ENCODE measurements at regions not wholly inside any gene's neighbourhood (a gene's known extent, or its start where the extent isn't known, plus 50 kb on each side); places are given as distances from the start of the nearest gene placed in this dataset.

- peaks cover 11% of the 10 kb centered on the region for H3K4me1 ChIP-seq (ENCODE audit: insufficient read depth)
- no peak for TF ChIP-seq EZH2 (IDR thresholded peaks at IDR 0.05; ENCODE audit: borderline replicate concordance)
- TF ChIP-seq CTCF (IDR thresholded peaks at IDR 0.05; ENCODE audit: poor library complexity) = no peak
- no peak for TF ChIP-seq EZH2phosphoT487 (IDR thresholded peaks at IDR 0.05; ENCODE audit: low read depth, severe bottlenecking, unreplicated experiment)
- no peak overlapping the region for H2AFZ ChIP-seq
- no peak overlapping the region for H3K27ac ChIP-seq
- H3K4me2 ChIP-seq = no peak overlapping the region
- no peaks in the 10 kb centered on the region for H3K9me2 ChIP-seq (replicated peaks; ENCODE audit: insufficient read depth)
- 75% methylated on average over 4 of the region's 4 CpGs for WGBS (ENCODE audit: low lambda C conversion rate, missing lambda C conversion rate)
- H3K4me3 ChIP-seq = no peak overlapping the region
- H4K20me1 ChIP-seq (ENCODE audit: insufficient read depth, poor library complexity, severe bottlenecking) = no peaks in the 10 kb centered on the region
- no peaks in the 10 kb centered on the region for H3K9me3 ChIP-seq (ENCODE audit: low read depth)
- DNase-seq (ENCODE audit: low spot score) = no peak
- H3K79me2 ChIP-seq = no peaks in the 10 kb centered on the region
- H3K36me3 ChIP-seq (replicated peaks; ENCODE audit: insufficient read depth, low read depth) = no peaks in the 10 kb centered on the region
- H3K27me3 ChIP-seq = no peaks in the 10 kb centered on the region
Measured at GRCh38 chr5:112625689-112626438, 111.8 kb upstream of the APC start.

- Histone ChIP-seq H3K27ac (no peak overlapping the region), H3K4me1 (ENCODE audit: insufficient read depth) (peaks cover 14% of the 10 kb centered on the region), H3K9me3 (ENCODE audit: low read depth) (no peaks in the 10 kb centered on the region), H3K79me2 (no peaks in the 10 kb centered on the region), H3K27me3 (no peaks in the 10 kb centered on the region), H2AFZ (no peak overlapping the region), H3K9me2 (replicated peaks; ENCODE audit: insufficient read depth) (no peaks in the 10 kb centered on the region), H4K20me1 (ENCODE audit: insufficient read depth, poor library complexity, severe bottlenecking) (no peaks in the 10 kb centered on the region), H3K4me2 (no peak overlapping the region), H3K36me3 (replicated peaks; ENCODE audit: insufficient read depth, low read depth) (no peaks in the 10 kb centered on the region), H3K4me3 (no peak overlapping the region)
- TF ChIP-seq EZH2 (IDR thresholded peaks at IDR 0.05; ENCODE audit: borderline replicate concordance) = no peak
- TF ChIP-seq CTCF (IDR thresholded peaks at IDR 0.05; ENCODE audit: poor library complexity) = no peak
- TF ChIP-seq EZH2phosphoT487 (IDR thresholded peaks at IDR 0.05; ENCODE audit: low read depth, severe bottlenecking, unreplicated experiment) = no peak
- WGBS (ENCODE audit: low lambda C conversion rate, missing lambda C conversion rate) = 91% methylated on average over 4 of the region's 4 CpGs
- no peak for DNase-seq (ENCODE audit: low spot score)
Measured at GRCh38 chr5:112626715-112627114, 111.0 kb upstream of the APC start.

- Histone ChIP-seq H4K20me1 (ENCODE audit: insufficient read depth, poor library complexity, severe bottlenecking) (no peaks in the 10 kb centered on the region), H2AFZ (peak overlapping the region; percentile 9), H3K4me2 (peak overlapping the region; percentile 16), H3K4me1 (ENCODE audit: insufficient read depth) (peaks cover 14% of the 10 kb centered on the region), H3K36me3 (replicated peaks; ENCODE audit: insufficient read depth, low read depth) (no peaks in the 10 kb centered on the region), H3K27me3 (no peaks in the 10 kb centered on the region), H3K27ac (peak overlapping the region; percentile 29), H3K4me3 (no peak overlapping the region), H3K9me2 (replicated peaks; ENCODE audit: insufficient read depth) (no peaks in the 10 kb centered on the region), H3K79me2 (no peaks in the 10 kb centered on the region), H3K9me3 (ENCODE audit: low read depth) (no peaks in the 10 kb centered on the region)
- TF ChIP-seq EZH2 (IDR thresholded peaks at IDR 0.05; ENCODE audit: borderline replicate concordance) (no peak), CTCF (IDR thresholded peaks at IDR 0.05; ENCODE audit: poor library complexity) (no peak), EZH2phosphoT487 (IDR thresholded peaks at IDR 0.05; ENCODE audit: low read depth, severe bottlenecking, unreplicated experiment) (no peak)
- 48% methylated on average over 6 of the region's 6 CpGs for WGBS (ENCODE audit: low lambda C conversion rate, missing lambda C conversion rate)
- peak; percentile 38 for DNase-seq (ENCODE audit: low spot score)
Measured at GRCh38 chr5:112628214-112628980, 109.3 kb upstream of the APC start.
